HG02759 (cell line): ENCODE measurements at regions not wholly inside any gene's neighbourhood (a gene's known extent, or its start where the extent isn't known, plus 50 kb on each side); places are given as distances from the start of the nearest gene placed in this dataset.
"Not testable (repeated sequence)": the region's sequence is repeated elsewhere in the genome, so short reads cannot be mapped to it uniquely, and the experiment has no call there.

Source experiments
- ATAC-seq: cut with Tn5 transposase; IDR thresholded peaks from one replicate; pipeline ENCODE4 v1.9.1; 2021; ENCODE audit warnings: mild to moderate bottlenecking, moderate library complexity; ENCODE audit not compliant: unreplicated experiment

- ATAC-seq: no peak
These were observed 1352.6 kb upstream of the NUDT12 start for GRCh38 chr5:104915226-104915625.

- ATAC-seq: no peak
These were observed 1352.0 kb upstream of the NUDT12 start for GRCh38 chr5:104914536-104915070.

GRCh38 chr5:104913841-104914281 lies 1351.3 kb upstream of the NUDT12 start:
- no peak for ATAC-seq

GRCh38 chr5:104909803-104910202 lies 1347.2 kb upstream of the NUDT12 start:
- no peak for ATAC-seq

- no peak for ATAC-seq
These were observed 1342.0 kb upstream of the NUDT12 start for GRCh38 chr5:104904561-104904960.

GRCh38 chr5:104903941-104904340 lies 1341.4 kb upstream of the NUDT12 start:
- no peak for ATAC-seq

- ATAC-seq: no peak
These were observed 1329.0 kb upstream of the NUDT12 start for GRCh38 chr5:104891596-104891995.

GRCh38 chr5:104890767-104891166 lies 1328.2 kb upstream of the NUDT12 start:
- no peak for ATAC-seq

GRCh38 chr5:104859437-104859836 lies 1296.8 kb upstream of the NUDT12 start:
- ATAC-seq: no peak

- not testable (repeated sequence) for ATAC-seq
These were observed 1289.5 kb upstream of the NUDT12 start for GRCh38 chr5:104852099-104852498.

GRCh38 chr5:104845541-104845940 lies 1283.0 kb upstream of the NUDT12 start:
- no peak for ATAC-seq

GRCh38 chr5:104843822-104844221 lies 1281.2 kb upstream of the NUDT12 start:
- no peak for ATAC-seq

GRCh38 chr5:104840284-104840683 lies 1277.7 kb upstream of the NUDT12 start:
- no peak for ATAC-seq

- not testable (repeated sequence) for ATAC-seq
These were observed 1268.9 kb upstream of the NUDT12 start for GRCh38 chr5:104831515-104831914.

- no peak for ATAC-seq
These were observed 1259.0 kb upstream of the NUDT12 start for GRCh38 chr5:104821606-104822005.

GRCh38 chr5:104817127-104817526 lies 1254.5 kb upstream of the NUDT12 start:
- no peak for ATAC-seq

GRCh38 chr5:104815212-104815611 lies 1252.6 kb upstream of the NUDT12 start:
- ATAC-seq: no peak

GRCh38 chr5:104800440-104801048 lies 1238.0 kb upstream of the NUDT12 start:
- ATAC-seq: no peak

GRCh38 chr5:104793755-104794080 lies 1231.1 kb upstream of the NUDT12 start:
- no peak for ATAC-seq

GRCh38 chr5:104793031-104793754 lies 1230.6 kb upstream of the NUDT12 start:
- no peak for ATAC-seq

GRCh38 chr5:104789366-104789765 lies 1226.8 kb upstream of the NUDT12 start:
- ATAC-seq: no peak

- ATAC-seq: no peak
These were observed 1222.5 kb upstream of the NUDT12 start for GRCh38 chr5:104785097-104785496.
